ENCODE measurements at regions not wholly inside any gene's neighbourhood (a gene's known extent, or its start where the extent isn't known, plus 50 kb on each side); places are given as distances from the start of the nearest gene placed in this dataset.

GRCh38 chr2:58701688-58702301, 460.7 kb upstream of the FANCL start:
- TF ChIP-seq GATA3 (IDR thresholded peaks at IDR 0.05; ENCODE audit: low read depth, low read length) (no peak), GATA2 (IDR thresholded peaks at IDR 0.05; ENCODE audit: low read depth, low read length) (no peak)
